ENCODE measurements at regions not wholly inside any gene's neighbourhood (a gene's known extent, or its start where the extent isn't known, plus 50 kb on each side); places are given as distances from the start of the nearest gene placed in this dataset.
A peak's percentile ranks its signal among the peaks of the same experiment; 100 is the strongest.

DNA sequence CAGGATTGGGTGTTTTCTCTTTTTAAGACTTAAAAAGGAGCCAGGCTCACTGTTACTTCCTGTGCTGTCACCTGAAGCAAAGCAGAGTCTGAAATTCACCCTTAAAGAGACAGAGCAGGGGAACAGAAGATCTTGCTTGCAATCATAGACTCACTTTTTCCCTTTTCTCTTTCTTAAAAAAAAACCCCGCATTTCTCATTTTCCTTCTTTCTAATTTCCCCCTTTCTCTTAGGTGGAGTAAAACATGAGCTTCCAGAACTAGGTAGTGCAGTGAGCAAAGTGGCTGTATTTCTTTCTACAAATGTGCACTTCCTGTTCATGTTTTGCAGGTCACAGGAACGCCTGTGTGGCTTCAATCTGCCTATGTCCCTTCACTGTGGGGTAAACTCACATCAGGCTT, 381.2 kb downstream of the LPIN1 start:
- DNase-seq, result no peak

GRCh38 chr2:12131975-12132374, 385.5 kb downstream of the LPIN1 start:
- no peak for DNase-seq

GRCh38 chr2:12141618-12142258, 395.3 kb downstream of the LPIN1 start:
- no peak for DNase-seq

DNA sequence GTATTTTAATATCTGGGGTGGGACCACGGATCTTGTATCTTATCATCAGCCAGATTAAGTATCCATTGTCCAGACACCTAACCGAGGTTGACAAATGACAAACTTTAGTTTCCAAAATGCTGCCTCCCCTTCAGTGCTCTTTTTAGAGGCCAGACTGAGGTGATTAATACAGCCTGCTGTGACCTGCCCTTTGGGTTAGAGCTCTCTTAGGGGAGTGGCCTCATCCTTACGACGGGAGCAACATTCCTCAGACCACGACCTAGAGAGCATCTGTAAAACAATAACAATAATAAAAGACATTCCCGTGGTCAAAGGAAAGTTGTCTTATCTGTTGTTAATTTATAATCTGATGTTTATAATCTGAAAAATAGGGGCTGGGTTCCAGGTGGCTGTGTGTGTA, 405.3 kb downstream of the LPIN1 start:
- DNase-seq, result no peak

DNA sequence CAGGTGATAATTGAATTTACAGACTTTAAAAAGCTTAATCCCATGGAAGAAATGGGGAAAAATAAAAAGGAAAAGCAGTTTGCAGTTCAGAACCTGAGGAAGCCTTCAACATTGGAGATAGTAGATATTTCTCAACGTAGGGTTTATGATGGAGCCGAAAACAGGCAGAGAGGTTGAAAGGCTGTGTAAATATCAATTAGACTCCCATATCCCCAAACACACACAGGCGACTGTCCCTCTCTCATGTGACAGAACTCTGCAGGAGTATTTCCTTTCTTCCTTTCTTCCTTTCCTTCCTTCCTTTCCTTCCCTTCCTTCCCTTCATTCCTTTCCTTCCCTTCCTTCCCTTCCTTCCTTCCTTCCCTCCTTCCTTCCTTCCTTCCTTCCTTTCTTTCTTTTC, 406.5 kb downstream of the LPIN1 start:
- no peak for DNase-seq

- peak; percentile 80 for DNase-seq
Observed at GRCh38 chr2:12155303-12156051, 409.0 kb downstream of the LPIN1 start.

DNA sequence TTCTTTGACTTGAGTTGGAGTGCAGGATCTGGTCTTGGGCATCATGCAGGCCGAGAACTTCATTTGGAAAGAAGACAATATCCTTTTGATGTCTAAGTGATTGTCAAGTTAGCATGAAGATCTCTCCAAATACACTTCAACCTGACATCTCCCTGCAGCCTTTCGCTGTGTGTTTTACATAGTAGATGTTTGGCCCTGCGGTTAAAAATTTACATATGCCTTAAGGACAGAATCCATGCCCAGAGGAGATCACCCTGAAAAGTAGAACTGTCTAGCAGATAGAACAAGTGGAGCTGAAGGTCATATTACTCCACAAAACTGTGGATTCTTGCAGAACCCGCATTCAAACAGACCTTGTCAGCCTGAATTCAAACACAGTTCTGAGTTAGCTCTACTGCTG, 409.9 kb downstream of the LPIN1 start:
- DNase-seq, result no peak

GRCh38 chr2:12161085-12161484, 414.7 kb downstream of the LPIN1 start:
- no peak for DNase-seq

- DNase-seq, result no peak
Observed at GRCh38 chr2:12162269-12163247, 416.1 kb downstream of the LPIN1 start.

DNA sequence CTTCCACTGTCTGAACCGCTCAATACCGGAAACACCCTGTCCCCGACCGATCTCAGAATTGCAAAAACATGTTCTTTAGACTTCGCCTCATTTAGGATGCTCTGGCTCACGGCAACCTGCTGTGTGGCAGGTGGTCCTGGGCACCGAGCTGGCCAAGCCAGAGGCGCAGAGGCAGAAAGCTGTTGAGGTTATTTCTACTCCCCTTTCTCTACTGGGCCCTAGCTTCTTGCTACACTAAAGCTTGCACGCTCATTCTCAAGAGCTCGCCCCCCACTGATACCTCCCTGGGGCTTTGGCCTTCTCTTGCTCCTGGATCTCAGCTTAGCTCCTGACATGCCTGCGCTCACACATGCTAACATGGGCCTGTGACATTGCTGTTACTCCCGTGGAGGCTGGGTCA, 417.4 kb downstream of the LPIN1 start:
- DNase-seq, result no peak

DNA sequence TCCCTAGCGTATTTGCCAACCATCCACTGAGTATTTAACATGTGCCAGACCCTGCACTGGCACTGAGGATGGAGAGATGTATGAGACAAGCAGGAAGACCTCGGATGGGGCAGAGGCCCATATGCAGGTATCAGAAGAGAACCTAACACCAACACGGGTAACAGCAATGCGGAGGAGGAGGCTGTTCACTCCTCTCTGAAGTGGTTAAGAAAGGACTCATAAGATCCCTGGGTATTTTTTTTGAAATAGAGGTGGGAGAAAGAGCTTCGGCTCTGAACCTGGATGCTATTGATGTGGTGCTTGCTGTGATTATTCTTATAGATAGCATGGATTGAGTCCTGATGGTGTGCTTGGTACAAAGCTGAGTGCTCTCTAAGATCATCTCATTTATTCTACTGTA, 418.3 kb downstream of the LPIN1 start:
- DNase-seq, result no peak

- no peak for DNase-seq
Observed at GRCh38 chr2:12167525-12168317, 421.3 kb downstream of the LPIN1 start.

DNA sequence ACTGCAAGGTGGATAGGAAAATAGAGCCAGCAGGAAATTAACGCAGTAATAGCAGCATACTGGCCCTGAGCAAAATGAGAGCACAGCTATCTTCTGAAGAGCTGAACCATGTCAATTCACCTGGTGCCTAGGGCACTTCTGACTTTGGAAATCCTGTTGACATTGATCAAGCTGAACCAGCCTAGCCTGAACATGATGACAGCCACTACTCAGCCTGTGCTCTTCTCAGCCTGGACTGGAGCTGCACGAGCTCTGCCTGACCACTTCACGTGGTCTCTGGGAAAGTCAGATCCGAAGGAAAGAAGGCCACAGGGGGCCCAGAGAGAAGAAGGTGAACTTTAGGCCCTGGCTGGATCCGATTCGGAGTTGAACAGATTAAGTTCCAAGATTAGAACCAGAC, 421.9 kb downstream of the LPIN1 start:
- DNase-seq, result no peak

DNA sequence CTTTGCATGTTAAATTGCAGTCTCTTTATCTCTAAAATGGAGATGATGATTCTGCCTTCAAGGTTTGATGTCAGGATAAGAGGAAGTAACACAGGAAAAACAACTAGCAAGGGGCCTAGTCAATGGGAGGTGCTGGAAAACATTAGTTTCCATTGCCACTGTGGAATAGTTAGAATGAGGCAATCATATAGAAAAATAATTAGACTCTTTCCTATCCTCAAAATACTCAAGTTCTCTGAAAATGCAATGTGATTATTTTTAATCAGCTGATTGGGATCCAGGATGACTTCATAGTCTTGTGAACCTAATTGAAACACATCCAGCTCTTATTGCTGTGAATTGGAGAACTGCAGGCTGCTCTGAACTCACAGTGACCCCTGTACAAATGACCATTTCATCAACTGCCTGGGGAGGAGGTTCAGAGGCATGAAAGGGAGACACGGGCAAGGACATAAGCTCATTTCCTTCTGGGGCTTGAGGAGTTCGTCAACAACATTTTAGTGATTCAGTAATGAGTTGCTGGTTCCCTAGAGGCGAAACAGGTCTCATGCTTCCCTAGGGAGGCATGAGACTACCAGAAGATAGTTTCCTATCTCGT, 422.5 kb downstream of the LPIN1 start:
- DNase-seq, result peak; percentile 65

DNA sequence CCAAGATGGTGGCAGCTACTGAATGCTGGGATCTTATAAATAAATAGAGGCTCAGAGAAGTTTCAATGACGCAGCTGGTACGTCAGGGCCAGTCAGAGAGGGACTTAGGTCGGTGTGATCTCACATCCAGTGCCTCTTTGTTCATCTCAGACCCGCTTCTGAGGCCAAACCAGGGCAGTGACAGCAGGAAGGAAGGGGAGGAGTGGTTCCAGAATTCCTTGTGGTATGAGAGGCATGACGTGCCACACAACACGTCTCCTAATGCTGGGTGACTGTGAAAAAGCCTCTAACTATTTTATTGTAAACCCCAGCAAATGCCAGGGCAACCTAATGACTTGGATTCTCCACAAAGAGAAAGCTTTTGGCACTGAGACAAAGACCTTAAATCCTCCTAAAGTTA, 423.3 kb downstream of the LPIN1 start:
- DNase-seq, result peak; percentile 89

GRCh38 chr2:12170121-12170520, 423.7 kb downstream of the LPIN1 start:
- no peak for DNase-seq

GRCh38 chr2:12173271-12173942, 427.0 kb downstream of the LPIN1 start:
- no peak for DNase-seq

DNA sequence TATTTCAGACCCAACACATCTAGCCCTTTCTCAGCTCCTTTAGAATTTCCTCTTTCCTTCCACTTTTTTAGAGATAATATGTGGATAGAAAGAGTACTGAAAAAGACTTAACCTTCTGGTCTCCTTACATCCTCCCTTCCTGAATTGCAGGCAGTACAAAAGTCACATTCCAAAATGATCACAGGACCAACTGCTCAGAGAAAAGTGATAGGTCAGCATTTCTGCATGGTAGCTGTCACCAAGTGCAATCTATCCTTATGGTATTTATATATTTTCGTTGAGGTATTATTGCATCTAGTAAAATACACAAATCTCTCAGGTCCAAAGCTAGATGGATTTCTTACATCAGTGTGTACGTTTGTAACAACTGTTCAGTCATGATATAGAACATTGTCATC, 427.5 kb downstream of the LPIN1 start:
- no peak for DNase-seq

GRCh38 chr2:12175323-12175722, 428.9 kb downstream of the LPIN1 start:
- DNase-seq, result no peak

DNA sequence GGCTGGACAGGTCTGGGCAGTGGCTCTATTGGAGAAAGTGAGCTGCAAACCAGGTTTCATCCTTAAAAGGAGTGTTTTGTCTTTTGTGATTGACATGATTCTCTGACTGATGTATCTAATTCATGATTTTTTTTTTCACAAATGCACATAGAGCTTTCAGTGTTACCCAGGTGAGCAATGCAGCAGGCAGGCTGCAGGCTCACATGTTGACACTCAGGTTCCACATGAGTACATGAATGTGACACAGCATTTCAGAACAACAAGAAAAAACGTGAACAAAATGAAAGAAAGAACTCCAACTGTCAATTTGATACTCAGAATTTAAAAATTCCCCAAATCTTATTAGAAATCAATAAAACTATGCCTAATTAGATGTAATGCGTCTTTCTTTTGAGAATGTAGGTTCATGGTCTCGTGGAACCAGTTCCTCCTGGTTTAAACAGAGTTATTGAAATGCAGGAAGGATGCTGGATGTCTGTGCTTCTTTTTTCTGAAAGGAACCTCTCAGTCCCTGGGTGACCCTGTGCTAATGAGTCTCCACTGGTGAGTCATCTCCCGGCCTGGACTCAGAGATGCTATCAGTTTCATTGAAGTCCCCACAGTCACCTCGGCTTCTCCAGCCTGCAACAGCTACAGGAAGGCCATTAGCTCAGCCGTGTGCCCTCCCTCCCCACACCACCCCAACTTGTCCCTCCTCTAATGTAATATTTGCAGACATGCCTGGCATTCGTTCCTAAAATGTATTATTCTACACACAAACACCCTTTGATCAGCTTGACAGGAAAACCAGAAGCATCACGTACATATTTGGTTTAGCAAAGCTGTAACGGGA, 430.4 kb downstream of the LPIN1 start:
- peak; percentile 61 for DNase-seq
